ENCODE measurements at regions not wholly inside any gene's neighbourhood (a gene's known extent, or its start where the extent isn't known, plus 50 kb on each side); places are given as distances from the start of the nearest gene placed in this dataset.

- Histone ChIP-seq H3K9me3 (replicated peaks; ENCODE audit: insufficient read depth, low read length) (no peaks in the 10 kb centered on the region), H3K4me3 (ENCODE audit: low read length) (no peak overlapping the region), H3K9me2 (replicated peaks; ENCODE audit: insufficient read depth, low read length) (no peaks in the 10 kb centered on the region), H3K4me1 (ENCODE audit: low read length) (no peaks in the 10 kb centered on the region), H3K9ac (ENCODE audit: low read length) (no peak overlapping the region), H4K20me1 (ENCODE audit: insufficient read depth, low read length) (no peaks in the 10 kb centered on the region), H3K27ac (ENCODE audit: low read length) (no peak overlapping the region), H3F3A (ENCODE audit: insufficient read depth, low read length) (no peaks in the 10 kb centered on the region), H3K27me3 (replicated peaks; ENCODE audit: insufficient read depth, low read length) (no peaks in the 10 kb centered on the region), H3K4me2 (ENCODE audit: low read depth, low read length) (no peak overlapping the region), H2AFZ (ENCODE audit: low read length) (no peak overlapping the region), H3K36me3 (replicated peaks; ENCODE audit: insufficient read depth, low read length) (no peaks in the 10 kb centered on the region), H3K79me2 (ENCODE audit: low read length) (no peaks in the 10 kb centered on the region)
- TF ChIP-seq EZH2phosphoT487 (IDR thresholded peaks at IDR 0.05; ENCODE audit: low read length) (no peak), EZH2 (optimal IDR thresholded peaks at IDR 0.05; ENCODE audit: low read depth, low read length) (no peak)
- TF ChIP-seq, protein P1, sequence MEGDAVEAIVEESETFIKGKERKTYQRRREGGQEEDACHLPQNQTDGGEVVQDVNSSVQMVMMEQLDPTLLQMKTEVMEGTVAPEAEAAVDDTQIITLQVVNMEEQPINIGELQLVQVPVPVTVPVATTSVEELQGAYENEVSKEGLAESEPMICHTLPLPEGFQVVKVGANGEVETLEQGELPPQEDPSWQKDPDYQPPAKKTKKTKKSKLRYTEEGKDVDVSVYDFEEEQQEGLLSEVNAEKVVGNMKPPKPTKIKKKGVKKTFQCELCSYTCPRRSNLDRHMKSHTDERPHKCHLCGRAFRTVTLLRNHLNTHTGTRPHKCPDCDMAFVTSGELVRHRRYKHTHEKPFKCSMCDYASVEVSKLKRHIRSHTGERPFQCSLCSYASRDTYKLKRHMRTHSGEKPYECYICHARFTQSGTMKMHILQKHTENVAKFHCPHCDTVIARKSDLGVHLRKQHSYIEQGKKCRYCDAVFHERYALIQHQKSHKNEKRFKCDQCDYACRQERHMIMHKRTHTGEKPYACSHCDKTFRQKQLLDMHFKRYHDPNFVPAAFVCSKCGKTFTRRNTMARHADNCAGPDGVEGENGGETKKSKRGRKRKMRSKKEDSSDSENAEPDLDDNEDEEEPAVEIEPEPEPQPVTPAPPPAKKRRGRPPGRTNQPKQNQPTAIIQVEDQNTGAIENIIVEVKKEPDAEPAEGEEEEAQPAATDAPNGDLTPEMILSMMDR (IDR thresholded peaks at IDR 0.05; ENCODE audit: low read length): no peak
- DNase-seq: no peak
These were observed 92.8 kb upstream of the ZP4 start for GRCh38 chr1:237983496-237983895.

DNA sequence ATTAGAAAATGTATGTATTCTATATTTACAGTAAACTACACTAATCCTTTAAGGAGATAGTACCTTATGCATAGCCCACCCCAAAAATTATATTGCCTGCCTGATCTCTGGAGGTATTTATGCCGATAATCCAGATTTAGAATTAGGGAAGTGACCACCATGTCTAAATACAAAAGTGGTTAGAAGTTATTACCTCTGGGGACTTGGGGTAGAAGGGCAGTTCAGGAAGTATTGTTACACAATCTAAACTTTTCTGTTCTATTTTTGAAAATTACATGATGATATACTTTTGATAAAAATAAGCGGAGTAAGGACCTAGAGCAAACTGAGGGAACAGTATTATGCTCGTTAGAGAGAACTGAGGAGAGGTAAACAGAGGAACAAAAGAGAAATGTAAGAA is 90.5 kb upstream of the ZP4 start:
- Histone ChIP-seq H3K79me2 (ENCODE audit: low read length) (no peaks in the 10 kb centered on the region), H3K9me2 (replicated peaks; ENCODE audit: insufficient read depth, low read length) (no peaks in the 10 kb centered on the region), H2AFZ (ENCODE audit: low read length) (no peak overlapping the region), H3F3A (ENCODE audit: insufficient read depth, low read length) (no peaks in the 10 kb centered on the region), H3K4me1 (ENCODE audit: low read length) (no peaks in the 10 kb centered on the region), H4K20me1 (ENCODE audit: insufficient read depth, low read length) (no peaks in the 10 kb centered on the region), H3K9me3 (replicated peaks; ENCODE audit: insufficient read depth, low read length) (no peaks in the 10 kb centered on the region), H3K4me3 (ENCODE audit: low read length) (no peak overlapping the region), H3K9ac (ENCODE audit: low read length) (no peak overlapping the region), H3K36me3 (replicated peaks; ENCODE audit: insufficient read depth, low read length) (no peaks in the 10 kb centered on the region), H3K27me3 (replicated peaks; ENCODE audit: insufficient read depth, low read length) (no peaks in the 10 kb centered on the region), H3K27ac (ENCODE audit: low read length) (no peak overlapping the region), H3K4me2 (ENCODE audit: low read depth, low read length) (no peak overlapping the region)
- no peak for DNase-seq
- TF ChIP-seq EZH2 (optimal IDR thresholded peaks at IDR 0.05; ENCODE audit: low read depth, low read length) (no peak), EZH2phosphoT487 (IDR thresholded peaks at IDR 0.05; ENCODE audit: low read length) (no peak)
- TF ChIP-seq, protein P1 (IDR thresholded peaks at IDR 0.05; ENCODE audit: low read length): no peak

DNA sequence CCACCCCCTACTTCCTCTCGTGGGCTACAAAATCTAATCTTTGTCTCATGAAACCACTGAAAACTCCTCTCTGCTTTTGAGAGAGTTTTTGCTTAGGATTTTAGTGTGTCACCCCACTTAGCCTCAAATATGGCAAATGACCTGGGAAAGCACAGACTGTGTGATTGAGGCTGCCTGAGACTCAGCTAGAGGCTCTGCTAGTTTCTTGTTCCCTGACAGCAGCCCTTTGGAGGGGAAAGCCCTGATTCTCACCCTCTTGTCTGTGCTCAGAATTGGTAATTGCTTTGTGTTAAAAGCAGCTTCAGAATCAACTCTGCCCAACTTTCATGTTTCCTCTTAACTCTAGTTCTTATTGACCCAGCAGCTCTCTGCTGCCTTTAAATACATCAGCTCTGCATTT is 85.6 kb upstream of the ZP4 start:
- no peaks in the 10 kb centered on the region for H4K20me1 ChIP-seq (ENCODE audit: insufficient read depth, low read length)
- H3K4me3 ChIP-seq (ENCODE audit: low read length): no peak overlapping the region
- no peaks in the 10 kb centered on the region for H3K36me3 ChIP-seq (replicated peaks; ENCODE audit: insufficient read depth, low read length)
- H3F3A ChIP-seq (ENCODE audit: insufficient read depth, low read length): no peaks in the 10 kb centered on the region
- no peak for TF ChIP-seq EZH2 (optimal IDR thresholded peaks at IDR 0.05; ENCODE audit: low read depth, low read length)
- TF ChIP-seq EZH2phosphoT487 (IDR thresholded peaks at IDR 0.05; ENCODE audit: low read length): no peak
- TF ChIP-seq, protein P1 (IDR thresholded peaks at IDR 0.05; ENCODE audit: low read length): no peak
- no peaks in the 10 kb centered on the region for H3K27me3 ChIP-seq (replicated peaks; ENCODE audit: insufficient read depth, low read length)
- H3K27ac ChIP-seq (ENCODE audit: low read length): no peak overlapping the region
- no peaks in the 10 kb centered on the region for H3K79me2 ChIP-seq (ENCODE audit: low read length)
- H3K9me3 ChIP-seq (replicated peaks; ENCODE audit: insufficient read depth, low read length): no peaks in the 10 kb centered on the region
- H3K9me2 ChIP-seq (replicated peaks; ENCODE audit: insufficient read depth, low read length): no peaks in the 10 kb centered on the region
- no peak for DNase-seq
- no peak overlapping the region for H2AFZ ChIP-seq (ENCODE audit: low read length)
- no peak overlapping the region for H3K4me2 ChIP-seq (ENCODE audit: low read depth, low read length)
- H3K9ac ChIP-seq (ENCODE audit: low read length): no peak overlapping the region
- no peaks in the 10 kb centered on the region for H3K4me1 ChIP-seq (ENCODE audit: low read length)

All from MM.1S (cell line).